Brain microvascular endothelial cell (primary cell): ENCODE measurements at regions not wholly inside any gene's neighbourhood (a gene's known extent, or its start where the extent isn't known, plus 50 kb on each side); places are given as distances from the start of the nearest gene placed in this dataset.
A peak's percentile ranks its signal among the peaks of the same experiment; 100 is the strongest.

Source experiments
- DNase-seq: peaks from one replicate; pipeline ENCODE4 v3.0.0-alpha.2; 2020
- H3K27ac ChIP-seq: fragments of 250-450 bp; sonication (Bioruptor Pico); 2 replicates; pipeline ENCODE4 v1.5.1; 2020; ENCODE audit warnings: mild to moderate bottlenecking, moderate library complexity
- H3K27me3 ChIP-seq: fragments of 250-450 bp; sonication (Bioruptor Pico); replicated peaks from 2 replicates; pipeline ENCODE4 v1.5.1; 2020; ENCODE audit warnings: mild to moderate bottlenecking
- H3K36me3 ChIP-seq: fragments of 250-450 bp; sonication (Bioruptor Pico); replicated peaks from 2 replicates; pipeline ENCODE4 v1.5.1; 2020; ENCODE audit warnings: mild to moderate bottlenecking
- H3K4me3 ChIP-seq: 2 replicates; pipeline ENCODE4 v1.5.1; 2011; ENCODE audit warnings: low read depth, mild to moderate bottlenecking, control low read depth, low read length, moderate library complexity
- in situ Hi-C: cut with HindIII; loops from 2 replicates; pipeline ENCODE4 v1.10.0; 2017; ENCODE audit warnings: low sequenced_read_pairs, low pct_ligation_motif_present
- TF ChIP-seq, protein P1 (sequence below): IDR thresholded peaks from 2 replicates; pipeline ENCODE4 v1.5.1; 2011; ENCODE audit warnings: low read depth, mild to moderate bottlenecking, moderate library complexity, low read length, control low read depth, inconsistent platforms; ENCODE audit errors: missing control alignments

- TF ChIP-seq, protein P1, sequence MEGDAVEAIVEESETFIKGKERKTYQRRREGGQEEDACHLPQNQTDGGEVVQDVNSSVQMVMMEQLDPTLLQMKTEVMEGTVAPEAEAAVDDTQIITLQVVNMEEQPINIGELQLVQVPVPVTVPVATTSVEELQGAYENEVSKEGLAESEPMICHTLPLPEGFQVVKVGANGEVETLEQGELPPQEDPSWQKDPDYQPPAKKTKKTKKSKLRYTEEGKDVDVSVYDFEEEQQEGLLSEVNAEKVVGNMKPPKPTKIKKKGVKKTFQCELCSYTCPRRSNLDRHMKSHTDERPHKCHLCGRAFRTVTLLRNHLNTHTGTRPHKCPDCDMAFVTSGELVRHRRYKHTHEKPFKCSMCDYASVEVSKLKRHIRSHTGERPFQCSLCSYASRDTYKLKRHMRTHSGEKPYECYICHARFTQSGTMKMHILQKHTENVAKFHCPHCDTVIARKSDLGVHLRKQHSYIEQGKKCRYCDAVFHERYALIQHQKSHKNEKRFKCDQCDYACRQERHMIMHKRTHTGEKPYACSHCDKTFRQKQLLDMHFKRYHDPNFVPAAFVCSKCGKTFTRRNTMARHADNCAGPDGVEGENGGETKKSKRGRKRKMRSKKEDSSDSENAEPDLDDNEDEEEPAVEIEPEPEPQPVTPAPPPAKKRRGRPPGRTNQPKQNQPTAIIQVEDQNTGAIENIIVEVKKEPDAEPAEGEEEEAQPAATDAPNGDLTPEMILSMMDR, result no peak
- no peak for DNase-seq
- Histone ChIP-seq H3K4me3 (no peak overlapping the region), H3K27ac (peak overlapping the region; percentile 80), H3K36me3 (no peaks in the 10 kb centered on the region), H3K27me3 (no peaks in the 10 kb centered on the region)
- in situ Hi-C loops, result no loop called here
Observed at GRCh38 chr9:108445431-108446071, 410.2 kb downstream of the ACTL7B start.

GRCh38 chr9:108444400-108445358 lies 411.1 kb downstream of the ACTL7B start:
- H3K4me3 ChIP-seq, result no peak overlapping the region
- DNase-seq, result peak; percentile 86
- H3K27me3 ChIP-seq, result no peaks in the 10 kb centered on the region
- peak overlapping the region; percentile 80 for H3K27ac ChIP-seq
- H3K36me3 ChIP-seq, result no peaks in the 10 kb centered on the region
- TF ChIP-seq, protein P1, result no peak
- in situ Hi-C loops, result no loop called here

- no peaks in the 10 kb centered on the region for H3K36me3 ChIP-seq
- in situ Hi-C loops, result no loop called here
- no peaks in the 10 kb centered on the region for H3K27me3 ChIP-seq
- peak overlapping the region; percentile 80 for H3K27ac ChIP-seq
- no peak overlapping the region for H3K4me3 ChIP-seq
- TF ChIP-seq, protein P1, result no peak
- DNase-seq, result no peak
Observed at GRCh38 chr9:108443741-108444140, 412.0 kb downstream of the ACTL7B start.

DNA sequence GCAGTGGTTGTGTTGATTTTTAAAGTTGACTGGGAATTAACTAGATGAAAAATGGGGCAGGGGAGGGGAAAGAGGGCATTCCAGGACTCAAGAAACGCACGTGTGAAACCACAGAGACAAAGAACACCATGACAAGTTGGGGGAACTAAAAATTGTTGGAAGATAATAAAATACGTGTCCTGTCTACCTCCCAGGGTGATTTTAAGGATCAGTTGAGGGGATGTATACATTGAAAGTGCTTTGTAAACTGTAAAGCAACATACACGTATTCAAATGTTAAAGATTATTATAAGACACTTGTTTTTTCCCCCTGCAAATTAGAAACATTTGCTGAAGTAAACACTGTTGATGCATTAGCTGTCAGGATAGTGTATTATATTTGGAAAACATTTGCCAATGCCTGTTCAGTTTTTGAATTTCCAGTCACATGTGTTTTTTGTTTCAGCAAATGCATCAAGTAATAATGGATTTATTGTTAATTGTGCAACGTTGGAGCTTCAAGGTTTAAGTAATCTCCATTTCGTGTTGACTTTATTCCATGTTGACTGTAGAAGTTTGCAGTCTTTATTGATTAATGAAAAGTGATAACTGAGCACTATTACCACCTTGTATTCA lies 412.7 kb downstream of the ACTL7B start:
- TF ChIP-seq, protein P1, result no peak
- H3K27ac ChIP-seq, result no peak overlapping the region

GRCh38 chr9:108442627-108443018 lies 413.2 kb downstream of the ACTL7B start:
- Histone ChIP-seq H3K27ac (no peak overlapping the region), H3K4me3 (no peak overlapping the region), H3K27me3 (no peaks in the 10 kb centered on the region), H3K36me3 (no peaks in the 10 kb centered on the region)
- DNase-seq, result no peak
- TF ChIP-seq, protein P1, result no peak
- in situ Hi-C loops, result no loop called here

More for the DNA sequence above, 412.7 kb downstream of the ACTL7B start:
- Histone ChIP-seq H3K27me3 (no peaks in the 10 kb centered on the region), H3K36me3 (no peaks in the 10 kb centered on the region), H3K4me3 (no peak overlapping the region)
- in situ Hi-C loops, result no loop called here
- no peak for DNase-seq
